ENCODE measurements at regions not wholly inside any gene's neighbourhood (a gene's known extent, or its start where the extent isn't known, plus 50 kb on each side); places are given as distances from the start of the nearest gene placed in this dataset.

DNA sequence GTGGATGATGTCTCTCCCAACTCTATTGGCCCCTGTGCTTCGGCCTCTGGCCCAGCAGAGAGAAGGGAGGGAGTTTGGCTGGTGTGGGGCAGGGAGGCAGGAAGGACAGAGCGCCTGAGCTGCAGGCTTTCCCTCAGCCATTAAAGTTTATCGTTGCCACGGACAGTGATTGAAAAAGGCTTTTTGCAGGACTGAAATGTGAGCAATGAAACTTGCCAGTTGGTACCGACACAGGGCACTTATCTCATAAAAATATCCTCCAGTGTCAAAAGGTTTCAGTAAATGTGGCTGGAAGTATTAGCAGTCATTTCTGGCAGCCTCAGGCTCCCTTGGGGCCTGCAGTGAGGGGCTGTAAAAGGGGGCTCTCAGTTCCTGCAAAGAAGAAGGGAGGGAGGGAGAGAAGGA, 169.2 kb downstream of the GLI2 start:
- TF ChIP-seq EZH2 (IDR thresholded peaks at IDR 0.05; ENCODE audit: borderline replicate concordance, control insufficient read depth, low read depth, low read length) (no peak), POLR2A (IDR thresholded peaks at IDR 0.05; ENCODE audit: low read depth, low read length) (no peak), USF2 (IDR thresholded peaks at IDR 0.05; ENCODE audit: borderline replicate concordance, low read depth, low read length) (no peak), EGR1 (IDR thresholded peaks at IDR 0.05; ENCODE audit: borderline replicate concordance in 1 of 2, low read depth in 2 of 2, low read length in 2 of 2) (no peak), CTCF (IDR thresholded peaks at IDR 0.05 in 2 of 3, conservative IDR thresholded peaks at IDR 0.05 in 1 of 3; ENCODE audit: control insufficient read depth in 2 of 3, extremely low read depth in 1 of 3, insufficient read depth in 1 of 3, low read depth in 3 of 3, low read length in 3 of 3) (no peak), SMC3 (IDR thresholded peaks at IDR 0.05; ENCODE audit: borderline replicate concordance, low read length) (no peak), STAT3 (IDR thresholded peaks at IDR 0.05; ENCODE audit: low read depth, low read length) (no peak), CEBPB (IDR thresholded peaks at IDR 0.05; ENCODE audit: borderline replicate concordance in 1 of 2, low read depth in 2 of 2, low read length in 2 of 2) (no peak)
